Stimulated activated CD4-positive, alpha-beta T cell treated with anti-CD3 and anti-CD28 coated beads, Interleukin-15, amount 100 ng/mL, for 1 hour (primary cell): ENCODE measurements at regions not wholly inside any gene's neighbourhood (a gene's known extent, or its start where the extent isn't known, plus 50 kb on each side); places are given as distances from the start of the nearest gene placed in this dataset.

Source experiments
- DNase-seq, 2 donors: peaks; one replicate each; pipeline ENCODE4 v3.0.0-alpha.2; 2020; ENCODE audit warnings: low read depth in 1 of 2, low spot score in 1 of 2

- DNase-seq = no peak
Measured at GRCh38 chr2:173760553-173760952, 204.6 kb downstream of the SP3 start.

- DNase-seq = no peak
Measured at GRCh38 chr2:173761603-173762119, 203.5 kb downstream of the SP3 start.

DNA sequence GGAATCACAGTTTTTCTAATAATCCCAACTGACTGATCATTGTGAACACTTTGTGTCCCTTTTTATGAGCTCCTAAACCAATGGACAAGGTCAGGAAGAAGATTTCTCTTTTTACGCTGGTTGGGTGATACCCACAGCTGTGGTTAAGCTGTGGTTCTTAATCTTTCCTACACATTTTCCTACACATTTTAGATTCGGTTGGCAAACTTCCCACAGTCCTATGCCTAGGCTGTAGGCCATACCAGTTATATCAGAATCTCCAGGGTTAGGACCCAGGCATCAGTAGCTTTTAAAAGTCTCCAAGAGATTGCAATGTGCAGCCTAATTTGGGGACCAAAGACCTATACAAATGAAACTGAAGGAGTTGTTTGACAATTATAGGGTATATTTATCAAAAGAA, 203.0 kb downstream of the SP3 start:
- DNase-seq = no peak

DNA sequence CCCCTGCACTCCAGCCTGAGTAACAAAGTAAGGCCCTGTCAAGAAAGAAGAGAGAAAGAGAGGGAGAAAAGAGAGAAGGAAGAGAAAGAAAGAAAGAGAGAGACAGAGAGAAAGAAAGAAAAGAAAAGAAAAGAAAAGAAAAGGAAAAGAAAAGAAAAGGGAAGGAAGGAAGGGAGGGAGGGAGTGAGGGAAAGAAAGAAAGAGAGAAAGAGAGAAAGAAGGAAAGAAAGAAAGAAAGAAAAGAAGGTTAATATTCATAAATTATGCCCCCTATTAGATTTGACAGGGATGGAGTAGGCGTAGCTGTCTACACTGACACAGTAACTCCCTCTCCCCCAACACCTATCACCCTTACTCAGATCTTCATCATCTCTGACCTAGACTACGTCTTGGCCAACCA, 202.3 kb downstream of the SP3 start:
- DNase-seq = no peak

GRCh38 chr2:173763641-173764040, 201.5 kb downstream of the SP3 start:
- DNase-seq = no peak

GRCh38 chr2:173764094-173764493, 201.1 kb downstream of the SP3 start:
- DNase-seq = no peak

- no peak for DNase-seq
Measured at GRCh38 chr2:173766537-173767289, 198.5 kb downstream of the SP3 start.

DNA sequence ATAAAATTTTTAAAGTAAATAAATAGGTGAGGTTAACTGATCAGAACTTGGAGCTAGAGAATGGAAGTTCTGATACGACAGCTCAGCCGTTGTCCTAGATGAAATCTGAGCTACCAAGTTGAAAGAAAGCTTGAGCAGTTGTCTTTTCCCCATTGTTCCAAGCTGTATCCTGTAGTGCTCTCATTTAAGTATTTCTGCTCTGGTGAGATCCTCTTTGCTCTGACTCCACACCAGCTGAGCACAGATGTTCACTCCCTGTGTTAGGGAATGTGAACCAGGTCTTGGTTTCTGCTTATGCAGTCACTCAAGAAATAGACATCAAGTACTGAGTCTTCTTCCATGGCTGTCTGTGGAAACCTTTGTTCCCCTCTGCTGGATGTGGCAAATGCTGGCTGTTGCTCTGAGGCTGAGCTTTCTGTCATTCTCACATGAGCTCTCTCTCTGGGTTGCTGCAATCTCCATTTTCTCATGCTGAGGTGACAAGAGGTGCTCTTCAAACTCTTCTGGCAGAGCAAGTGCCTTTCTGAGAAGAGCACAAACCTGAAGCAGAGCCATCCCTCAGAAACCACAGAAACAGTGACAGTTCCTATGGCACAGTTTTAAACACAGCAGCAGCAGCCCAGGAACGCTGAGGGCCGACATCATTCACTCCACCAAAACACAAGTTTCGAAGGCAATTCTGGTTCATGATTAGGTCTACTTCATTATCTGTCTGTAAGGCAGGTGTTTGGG, 194.1 kb downstream of the SP3 start:
- no peak for DNase-seq

GRCh38 chr2:173772205-173772604, 193.0 kb downstream of the SP3 start:
- DNase-seq = no peak

GRCh38 chr2:173773076-173773475, 192.1 kb downstream of the SP3 start:
- DNase-seq = no peak

DNA sequence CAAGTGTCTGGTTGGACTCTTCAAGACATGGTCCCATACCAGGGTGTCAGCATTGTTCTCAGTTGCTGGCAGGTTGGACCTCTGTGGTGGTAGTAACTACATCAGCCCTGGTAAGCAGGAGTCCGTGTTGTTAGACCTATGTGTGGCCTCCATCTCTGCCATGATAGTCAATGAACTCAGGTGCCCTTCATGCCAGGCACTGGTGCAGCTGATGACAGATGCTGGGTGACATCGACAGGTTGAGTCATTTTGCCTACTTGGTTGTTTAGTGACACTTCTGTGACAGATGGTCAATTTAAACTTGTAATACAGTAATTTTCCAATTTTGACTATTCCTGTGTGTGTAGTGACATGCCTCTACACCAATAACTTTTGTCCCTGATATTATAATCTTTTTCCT, 189.7 kb downstream of the SP3 start:
- DNase-seq = no peak

GRCh38 chr2:173782681-173783080, 182.5 kb downstream of the SP3 start:
- DNase-seq = no peak

DNA sequence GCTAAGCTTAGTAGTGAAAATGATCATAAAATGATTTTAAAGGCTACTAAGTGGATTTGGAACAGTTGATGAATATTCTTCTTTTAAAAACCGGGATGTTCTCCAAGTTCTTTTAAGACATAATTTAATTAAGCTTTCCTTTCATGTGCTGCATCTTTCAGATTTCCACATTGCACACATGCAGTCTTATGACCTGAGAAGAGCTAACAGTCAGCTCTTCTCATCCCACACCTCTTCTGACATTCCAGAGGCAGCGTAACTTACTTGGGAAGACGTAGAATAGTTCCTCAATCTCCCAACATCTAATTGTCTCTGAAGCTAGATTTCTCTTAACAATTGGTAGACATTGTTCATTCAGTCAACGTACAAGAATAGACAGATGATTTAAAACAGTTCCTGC, 181.8 kb downstream of the SP3 start:
- DNase-seq = no peak

- no peak for DNase-seq
Measured at GRCh38 chr2:173785813-173786212, 179.4 kb downstream of the SP3 start.

DNA sequence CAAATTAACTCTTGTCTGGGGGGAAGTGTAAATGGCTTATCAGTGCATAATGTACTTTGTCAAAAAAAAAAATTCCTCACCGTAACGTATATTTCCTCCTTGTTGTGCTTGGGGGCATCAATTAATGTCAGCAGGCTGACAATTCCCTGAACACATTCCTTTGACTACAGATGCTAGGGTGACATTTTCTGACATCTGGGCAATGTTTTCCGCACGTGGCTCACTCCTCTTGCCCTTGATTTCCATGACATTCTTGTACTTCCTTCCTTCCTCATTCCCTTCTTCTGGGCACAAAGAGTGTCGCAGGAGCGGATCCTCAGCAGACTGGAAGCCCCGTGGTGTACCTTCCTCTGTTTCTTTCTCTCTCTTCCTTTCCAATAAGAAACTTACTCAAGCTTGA, 173.7 kb downstream of the SP3 start:
- no peak for DNase-seq

- DNase-seq = no peak
Measured at GRCh38 chr2:173792166-173792565, 173.0 kb downstream of the SP3 start.

- no peak for DNase-seq
Measured at GRCh38 chr2:173792741-173793140, 172.4 kb downstream of the SP3 start.

DNA sequence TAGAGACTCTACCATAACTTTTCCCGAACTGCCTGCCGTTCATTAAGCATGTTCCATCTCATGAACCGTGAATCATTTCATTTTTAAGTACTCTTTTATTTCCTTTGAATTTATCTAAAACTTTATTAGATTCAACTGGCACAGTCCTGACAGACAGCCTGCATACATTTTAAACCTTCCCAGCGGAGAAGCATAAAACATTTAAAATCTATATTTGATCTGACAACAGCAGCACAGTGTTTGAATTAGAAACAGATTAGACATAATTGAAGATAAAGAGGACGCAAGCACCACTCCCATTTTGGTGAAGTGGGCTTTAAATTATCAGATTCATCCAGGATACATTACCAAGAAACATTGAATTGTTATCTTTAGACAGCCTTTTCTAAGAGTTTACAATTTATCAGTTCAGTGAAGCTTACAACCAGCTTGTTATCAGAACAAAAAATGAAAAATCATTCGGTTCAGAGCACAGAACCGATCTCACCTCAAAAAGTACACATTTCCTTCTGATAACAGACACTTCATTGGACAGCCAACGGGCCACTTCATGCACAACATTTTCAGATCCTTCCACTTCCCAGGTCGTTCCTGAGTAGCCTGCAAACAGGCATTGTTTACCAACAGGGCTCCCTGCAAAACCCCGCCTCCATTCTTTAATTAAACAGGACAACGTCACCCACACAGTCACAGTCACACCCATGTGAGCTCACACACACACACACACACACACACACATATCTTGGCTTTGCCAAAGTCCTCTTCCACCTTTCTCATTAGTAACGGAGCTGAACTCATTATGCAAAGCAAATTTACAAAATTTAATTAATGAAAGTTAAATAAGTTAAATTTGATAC, 171.2 kb downstream of the SP3 start:
- DNase-seq = no peak

GRCh38 chr2:173797586-173798263, 167.4 kb downstream of the SP3 start:
- DNase-seq = no peak

- no peak for DNase-seq
Measured at GRCh38 chr2:173802518-173802917, 162.7 kb downstream of the SP3 start.

- DNase-seq = no peak
Measured at GRCh38 chr2:173803449-173803848, 161.7 kb downstream of the SP3 start.
